ENCODE measurements at regions not wholly inside any gene's neighbourhood (a gene's known extent, or its start where the extent isn't known, plus 50 kb on each side); places are given as distances from the start of the nearest gene placed in this dataset.

- no peak for TF ChIP-seq POLR2A (IDR thresholded peaks at IDR 0.05; ENCODE audit: low read length)
- no peak for TF ChIP-seq GATA1 (IDR thresholded peaks at IDR 0.05; ENCODE audit: low read depth, low read length)
Measured at GRCh38 chr5:88130211-88130815, 138.3 kb downstream of the TMEM161B start.

Data from erythroblast (primary cell).